ENCODE measurements at regions not wholly inside any gene's neighbourhood (a gene's known extent, or its start where the extent isn't known, plus 50 kb on each side); places are given as distances from the start of the nearest gene placed in this dataset.

- Histone ChIP-seq H3K79me2 (ENCODE audit: control insufficient read depth, insufficient read depth, low read length) (no peaks in the 10 kb centered on the region), H3K9me3 (replicated peaks; ENCODE audit: control insufficient read depth, insufficient read depth, low read length) (no peaks in the 10 kb centered on the region), H3K36me3 (ENCODE audit: control insufficient read depth in 2 of 2, extremely low read depth in 1 of 2, insufficient read depth in 2 of 2, low read length in 2 of 2) (no peaks in the 10 kb centered on the region), H3K27ac (ENCODE audit: insufficient read depth, low read depth, low read length) (no peak overlapping the region), H3K9ac (replicated peaks; ENCODE audit: extremely low read depth, insufficient read depth, low read length) (no peak overlapping the region), H3K9me1 (replicated peaks; ENCODE audit: control insufficient read depth, extremely low read depth, insufficient read depth, low read length) (no peaks in the 10 kb centered on the region), H2AFZ (ENCODE audit: low read depth, low read length) (peak overlapping the region; percentile 9), H4K20me1 (replicated peaks; ENCODE audit: control insufficient read depth, extremely low read depth, insufficient read depth, low read length) (no peaks in the 10 kb centered on the region), H3K27me3 (ENCODE audit: control insufficient read depth in 2 of 2, insufficient read depth in 2 of 2, low read length in 2 of 2) (no peaks in the 10 kb centered on the region), H3K4me3 (replicated peaks in 1 of 3; ENCODE audit: insufficient read depth in 1 of 3, low read depth in 1 of 3, low read length in 3 of 3) (no peak overlapping the region), H3K4me2 (ENCODE audit: insufficient read depth, low read length) (no peak overlapping the region), H3K4me1 (ENCODE audit: control insufficient read depth, extremely low read depth, insufficient read depth, low read length) (no peaks in the 10 kb centered on the region)
- TF ChIP-seq GATA2 (IDR thresholded peaks at IDR 0.05; ENCODE audit: insufficient read depth, insufficient read length, low read depth, low read length) (no peak), EZH2 (IDR thresholded peaks at IDR 0.05; ENCODE audit: borderline replicate concordance, low read depth, low read length, severe bottlenecking) (no peak), POLR2AphosphoS5 (IDR thresholded peaks at IDR 0.05; ENCODE audit: insufficient read depth, low read depth, low read length) (no peak), MYC (IDR thresholded peaks at IDR 0.05; ENCODE audit: low read depth, low read length) (no peak), FOS (IDR thresholded peaks at IDR 0.05; ENCODE audit: borderline replicate concordance, insufficient read depth, low read length) (no peak), POLR2A (IDR thresholded peaks at IDR 0.05; ENCODE audit: low read depth, low read length) (no peak), JUN (IDR thresholded peaks at IDR 0.05; ENCODE audit: borderline replicate concordance, insufficient read depth, insufficient read length, low read depth) (no peak)
- TF ChIP-seq, protein P1, sequence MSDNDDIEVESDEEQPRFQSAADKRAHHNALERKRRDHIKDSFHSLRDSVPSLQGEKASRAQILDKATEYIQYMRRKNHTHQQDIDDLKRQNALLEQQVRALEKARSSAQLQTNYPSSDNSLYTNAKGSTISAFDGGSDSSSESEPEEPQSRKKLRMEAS (IDR thresholded peaks at IDR 0.05; ENCODE audit: insufficient read depth, insufficient read length): no peak
- TF ChIP-seq, protein P2, sequence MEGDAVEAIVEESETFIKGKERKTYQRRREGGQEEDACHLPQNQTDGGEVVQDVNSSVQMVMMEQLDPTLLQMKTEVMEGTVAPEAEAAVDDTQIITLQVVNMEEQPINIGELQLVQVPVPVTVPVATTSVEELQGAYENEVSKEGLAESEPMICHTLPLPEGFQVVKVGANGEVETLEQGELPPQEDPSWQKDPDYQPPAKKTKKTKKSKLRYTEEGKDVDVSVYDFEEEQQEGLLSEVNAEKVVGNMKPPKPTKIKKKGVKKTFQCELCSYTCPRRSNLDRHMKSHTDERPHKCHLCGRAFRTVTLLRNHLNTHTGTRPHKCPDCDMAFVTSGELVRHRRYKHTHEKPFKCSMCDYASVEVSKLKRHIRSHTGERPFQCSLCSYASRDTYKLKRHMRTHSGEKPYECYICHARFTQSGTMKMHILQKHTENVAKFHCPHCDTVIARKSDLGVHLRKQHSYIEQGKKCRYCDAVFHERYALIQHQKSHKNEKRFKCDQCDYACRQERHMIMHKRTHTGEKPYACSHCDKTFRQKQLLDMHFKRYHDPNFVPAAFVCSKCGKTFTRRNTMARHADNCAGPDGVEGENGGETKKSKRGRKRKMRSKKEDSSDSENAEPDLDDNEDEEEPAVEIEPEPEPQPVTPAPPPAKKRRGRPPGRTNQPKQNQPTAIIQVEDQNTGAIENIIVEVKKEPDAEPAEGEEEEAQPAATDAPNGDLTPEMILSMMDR (IDR thresholded peaks at IDR 0.05; ENCODE audit: extremely low read depth in 1 of 2, insufficient read depth in 1 of 2, low read depth in 1 of 2, low read length in 2 of 2): no peak
- POLR2A ChIA-PET: no interaction called here
- intact Hi-C loops (cut with micrococcal nuclease) (no loop called here), dilution Hi-C loops (cut with MboI; ENCODE audit: extremely low pct_ligation_motif_present, low sequenced_read_pairs) (no loop called here)
- FAIRE-seq (no peak), DNase-seq (ENCODE audit: low read depth, low spot score) (no peak)
- CTCF ChIA-PET: interaction anchor here (1.1 to 1.6 kb wide), 3 partner anchors 12 to 143 kb away, joined by 3 to 4 read pairs (median 3); no protein-coding TSS in a partner anchor
- BruUV-seq (replicated peaks): no TSS peak
These were observed 128.0 kb downstream of the HGF start for GRCh38 chr7:81641873-81642272.
